H1 (cell line): ENCODE measurements at regions not wholly inside any gene's neighbourhood (a gene's known extent, or its start where the extent isn't known, plus 50 kb on each side); places are given as distances from the start of the nearest gene placed in this dataset.

Source experiments
- CTCF ChIA-PET: fragments of 300-600 bp; sonication (Branson Sonifier 250); formaldehyde crosslinking; loops from one replicate; lab custom pipeline; 2021; ENCODE audit not compliant: partially characterized antibody; lab: Charles Lee
- POLR2A ChIA-PET: fragments of 300-600 bp; sonication (Branson Sonifier 250); formaldehyde crosslinking; loops from one replicate; lab custom pipeline; 2021; ENCODE audit warnings: inconsistent platforms; ENCODE audit not compliant: partially characterized antibody; lab: Charles Lee
- DNase-seq, 2 experiments: peaks; one replicate each; pipeline versions ENCODE4 v3.0.0 to v3.0.0-alpha.2; 2010 to 2022; ENCODE audit warnings: low spot score in 2 of 2, low read depth in 1 of 2, mixed read lengths in 1 of 2
- FAIRE-seq: peaks from 2 replicates; lab custom pipeline; 2011; peaks lifted over from hg19 to GRCh38; lab: Jason Lieb, UNC
- H2AFZ ChIP-seq: 2 replicates; pipeline ENCODE4 v1.8.1; 2012; ENCODE audit warnings: low read length, inconsistent platforms
- H2AK5ac ChIP-seq: 2 replicates; pipeline ENCODE4 v1.6.1; 2013; ENCODE audit warnings: low read depth, low read length
- H2BK120ac ChIP-seq: replicated peaks from 2 replicates; pipeline ENCODE3; 2013; ENCODE audit warnings: low read depth, low read length, inconsistent platforms
- H2BK12ac ChIP-seq: 2 replicates; pipeline ENCODE4 v1.6.1; 2013; ENCODE audit warnings: low read depth, low read length
- H2BK15ac ChIP-seq: 2 replicates; pipeline ENCODE4 v1.6.1; 2013; ENCODE audit warnings: low read length
- H2BK20ac ChIP-seq: 2 replicates; pipeline ENCODE4 v1.6.1; 2013; ENCODE audit warnings: low read length
- H2BK5ac ChIP-seq: 2 replicates; pipeline ENCODE4 v1.6.1; 2013; ENCODE audit warnings: low read depth, low read length
- H3K14ac ChIP-seq: 2 replicates; pipeline ENCODE4 v1.6.1; 2013; ENCODE audit warnings: inconsistent platforms; ENCODE audit not compliant: insufficient read length
- H3K18ac ChIP-seq: 2 replicates; pipeline ENCODE4 v1.6.1; 2013; ENCODE audit warnings: low read length; ENCODE audit errors: extremely low read depth
- H3K23ac ChIP-seq: 2 replicates; pipeline ENCODE4 v1.6.1; 2013; ENCODE audit warnings: inconsistent platforms; ENCODE audit not compliant: insufficient read length
- H3K23me2 ChIP-seq: 2 replicates; pipeline ENCODE4 v1.6.1; 2013; ENCODE audit warnings: low read depth, low read length
- H3K27ac ChIP-seq: 2 replicates; pipeline ENCODE4 v1.6.1; 2011; ENCODE audit warnings: low read depth, low read length, inconsistent platforms
- H3K27me3 ChIP-seq, 4 experiments: replicated peaks in 1 of 4; 1 replicate in 1 of 4; 2 replicates in 3 of 4; pipeline versions ENCODE4 v1.6.1 to v1.8.1; 2011 to 2013; ENCODE audit warnings: low read length in 3 of 4, mild to moderate bottlenecking in 3 of 4, inconsistent platforms in 2 of 4, mixed read lengths in 2 of 4, moderate library complexity in 1 of 4; ENCODE audit not compliant: control insufficient read depth in 3 of 4, insufficient read depth in 3 of 4; ENCODE audit errors: extremely low read depth in 1 of 4
- H3K36me3 ChIP-seq, 4 experiments: 2 replicates each; pipeline versions ENCODE4 v1.6.1 to v1.8.1; 2011 to 2013; ENCODE audit warnings: mild to moderate bottlenecking in 4 of 4, low read length in 3 of 4, moderate library complexity in 2 of 4, control low read depth in 1 of 4, inconsistent platforms in 1 of 4; ENCODE audit not compliant: insufficient read depth in 4 of 4, control insufficient read depth in 2 of 4
- H3K4ac ChIP-seq: replicated peaks from 2 replicates; pipeline ENCODE3; 2013; ENCODE audit warnings: low read length, low read depth, mixed read lengths, inconsistent platforms; ENCODE audit not compliant: insufficient read length
- H3K4me1 ChIP-seq, 4 experiments: replicated peaks in 1 of 4; 1 replicate in 1 of 4; 2 replicates in 3 of 4; pipeline versions ENCODE4 v1.6.1 to v1.8.1; 2011 to 2013; ENCODE audit warnings: low read length in 3 of 4, inconsistent platforms in 2 of 4, mixed read lengths in 1 of 4; ENCODE audit not compliant: insufficient read depth in 4 of 4, control insufficient read depth in 3 of 4
- H3K4me2 ChIP-seq, 2 experiments: 2 replicates each; pipeline versions ENCODE4 v1.6.1 to v1.8.1; 2011 to 2013; ENCODE audit warnings: low read depth in 2 of 2, low read length in 2 of 2, control low read depth in 1 of 2, inconsistent platforms in 1 of 2, mild to moderate bottlenecking in 1 of 2; ENCODE audit not compliant: insufficient read depth in 1 of 2
- H3K4me3 ChIP-seq, 4 experiments: fragments of 200-600, 300-600 bp in 1 of 4; sonication (generic), shearing (Covaris generic), sonication (Bioruptor Twin) in 1 of 4; 2 replicates each; pipeline versions ENCODE4 v1.5.1 to v1.8.1; 2011 to 2016; ENCODE audit warnings: low read length in 4 of 4, low read depth in 3 of 4, control low read depth in 2 of 4, inconsistent platforms in 2 of 4, mild to moderate bottlenecking in 2 of 4, mixed read lengths in 1 of 4, moderate library complexity in 1 of 4; ENCODE audit not compliant: insufficient read depth in 2 of 4; ENCODE audit errors: extremely low read depth in 1 of 4
- H3K56ac ChIP-seq: replicated peaks from 2 replicates; pipeline ENCODE3; 2013; ENCODE audit warnings: low read depth, mild to moderate bottlenecking, mixed read lengths, low read length, inconsistent platforms; ENCODE audit not compliant: insufficient read length
- H3K79me1 ChIP-seq: 2 replicates; pipeline ENCODE4 v1.6.1; 2013; ENCODE audit warnings: low read depth, low read length, control low read depth
- H3K79me2 ChIP-seq, 2 experiments: 2 replicates each; pipeline versions ENCODE4 v1.6.1 to v1.8.1; 2012 to 2013; ENCODE audit warnings: low read length in 2 of 2, mild to moderate bottlenecking in 2 of 2, inconsistent platforms in 1 of 2; ENCODE audit not compliant: insufficient read depth in 2 of 2, control insufficient read depth in 1 of 2
- H3K9ac ChIP-seq, 4 experiments: replicated peaks in 1 of 4; 1 replicate in 1 of 4; 2 replicates in 3 of 4; pipeline versions ENCODE4 v1.6.1 to v1.8.1; 2011 to 2013; ENCODE audit warnings: low read depth in 3 of 4, low read length in 3 of 4, control low read depth in 2 of 4, mild to moderate bottlenecking in 2 of 4, moderate library complexity in 2 of 4, inconsistent platforms in 1 of 4; ENCODE audit errors: extremely low read depth in 1 of 4
- H3K9me3 ChIP-seq, 2 experiments: 2 replicates each; pipeline versions ENCODE4 v1.6.1 to v1.8.1; 2012 to 2013; ENCODE audit warnings: mild to moderate bottlenecking in 2 of 2, moderate library complexity in 2 of 2, control low read depth in 1 of 2, inconsistent platforms in 1 of 2, low read depth in 1 of 2, low read length in 1 of 2, mixed read lengths in 1 of 2; ENCODE audit not compliant: insufficient read depth in 2 of 2
- H4K20me1 ChIP-seq, 2 experiments: replicated peaks in 1 of 2; 2 replicates each; pipeline versions ENCODE3 to v1.8.1; 2011 to 2013; ENCODE audit warnings: inconsistent platforms in 2 of 2, low read length in 2 of 2, mild to moderate bottlenecking in 1 of 2; ENCODE audit not compliant: insufficient read depth in 2 of 2, control insufficient read depth in 1 of 2
- H4K5ac ChIP-seq: 2 replicates; pipeline ENCODE4 v1.6.1; 2013; ENCODE audit warnings: low read length, low read depth, mixed read lengths, inconsistent platforms; ENCODE audit not compliant: insufficient read length
- H4K8ac ChIP-seq: 2 replicates; pipeline ENCODE4 v1.8.0; 2013; ENCODE audit warnings: mild to moderate bottlenecking, moderate library complexity, low read length, inconsistent platforms; ENCODE audit not compliant: insufficient read depth; ENCODE audit errors: extremely low read depth
- H4K91ac ChIP-seq: replicated peaks from 2 replicates; pipeline ENCODE3; 2013; ENCODE audit warnings: low read length, mixed read lengths, inconsistent platforms; ENCODE audit not compliant: insufficient read length
- ASH2L ChIP-seq: fragments of 200-600, 300-600 bp; sonication (generic); IDR thresholded peaks from one replicate; pipeline ENCODE4 v1.7.1; 2017; ENCODE audit warnings: low read length
- BACH1 ChIP-seq: IDR thresholded peaks from 2 replicates; pipeline ENCODE4 v1.6.1; 2012; ENCODE audit warnings: low read length, improper control_type of control experiment
- CHD1 ChIP-seq: IDR thresholded peaks from 2 replicates; pipeline ENCODE4 v1.6.1; 2012; ENCODE audit warnings: low read depth, low read length, improper control_type of control experiment
- CREB1 ChIP-seq: IDR thresholded peaks from 2 replicates; pipeline ENCODE4 v1.6.1; 2012; ENCODE audit warnings: inconsistent platforms
- EGR1 ChIP-seq: IDR thresholded peaks from 2 replicates; pipeline ENCODE4 v1.6.1; 2011; ENCODE audit warnings: low read depth, low read length, borderline replicate concordance
- GTF2F1 ChIP-seq: IDR thresholded peaks from 2 replicates; pipeline ENCODE4 v1.6.1; 2012; ENCODE audit warnings: low read depth, low read length, improper control_type of control experiment, borderline replicate concordance
- KDM4A ChIP-seq: IDR thresholded peaks from one replicate; pipeline ENCODE4 v1.7.1; 2012; ENCODE audit warnings: low read depth, mild to moderate bottlenecking, moderate library complexity, low read length, inconsistent platforms; ENCODE audit not compliant: severe bottlenecking
- MAFK ChIP-seq: IDR thresholded peaks from 2 replicates; pipeline ENCODE4 v1.6.1; 2012; ENCODE audit warnings: low read depth, mild to moderate bottlenecking, improper control_type of control experiment, low read length
- NRF1 ChIP-seq: IDR thresholded peaks from 2 replicates; pipeline ENCODE4 v1.6.1; 2011; ENCODE audit warnings: mild to moderate bottlenecking, low read depth, low read length, improper control_type of control experiment
- POLR2AphosphoS5 ChIP-seq: IDR thresholded peaks from 2 replicates; pipeline ENCODE4 v1.6.1; 2011; ENCODE audit warnings: low read depth, low read length
- RBBP5 ChIP-seq: IDR thresholded peaks from 2 replicates; pipeline ENCODE4 v1.7.1; 2012; ENCODE audit warnings: low read depth, mild to moderate bottlenecking, inconsistent platforms, low read length, moderate library complexity, borderline replicate concordance
- RNF2 ChIP-seq: fragments of 200-900, 300-1000 bp; sonication (generic); IDR thresholded peaks from 2 replicates; pipeline ENCODE4 v1.7.1; 2016; ENCODE audit warnings: borderline replicate concordance, low read depth, mild to moderate bottlenecking, antibody characterized with exemption, low read length; ENCODE audit not compliant: poor library complexity, severe bottlenecking; ENCODE audit errors: missing control alignments
- SIN3A ChIP-seq, 2 experiments: IDR thresholded peaks in 1 of 2; conservative IDR thresholded peaks in 1 of 2; 2 replicates each; pipeline ENCODE4 v1.6.1; 2011 to 2012; ENCODE audit warnings: low read length in 2 of 2, improper control_type of control experiment in 1 of 2, low read depth in 1 of 2, mild to moderate bottlenecking in 1 of 2
- SP2 ChIP-seq: IDR thresholded peaks from 2 replicates; pipeline ENCODE4 v1.6.1; 2012; ENCODE audit warnings: mild to moderate bottlenecking, low read length, inconsistent platforms
- USF2 ChIP-seq: IDR thresholded peaks from 2 replicates; pipeline ENCODE4 v1.6.1; 2011; ENCODE audit warnings: low read length, improper control_type of control experiment
- WGBS, 2 experiments: shearing (Covaris generic) in 1 of 2; methylation state at CpG; one replicate each; pipeline versions ENCODE4 v1.1.6 to v1.1.7; 2013 to 2015; ENCODE audit warnings: low lambda C conversion rate in 2 of 2, mixed read lengths in 2 of 2, inconsistent platforms in 1 of 2, low coverage in 1 of 2, missing lambda C conversion rate in 1 of 2; ENCODE audit not compliant: insufficient replicate concordance in 2 of 2, insufficient coverage in 1 of 2, insufficient read length in 1 of 2; ENCODE audit errors: extremely low coverage in 1 of 2, missing lambda C conversion rate in 1 of 2; 5-methylcytosine and 5-hydroxymethylcytosine counted together

GRCh38 chr7:153832160-153832559 is 220.0 kb upstream of the DPP6 start:
- DNase-seq (no peak), FAIRE-seq (no peak)
- no peaks in the 10 kb centered on the region for H3K79me2 ChIP-seq
- H2BK15ac ChIP-seq: no peak overlapping the region
- no peaks in the 10 kb centered on the region for H3K23me2 ChIP-seq
- WGBS, 2 experiments: 79% methylated on average over 4 of the region's 4 CpGs; no CpG with 5 or more reads in 1 of the 2 experiments
- no peaks in the 10 kb centered on the region for H3K27me3 ChIP-seq
- no peaks in the 10 kb centered on the region for H3K79me1 ChIP-seq
- no peak overlapping the region for H3K4ac ChIP-seq
- H3K4me2 ChIP-seq: no peak overlapping the region
- H3K9ac ChIP-seq: no peak overlapping the region
- no peak overlapping the region for H4K91ac ChIP-seq
- H4K8ac ChIP-seq: no peak overlapping the region
- CTCF ChIA-PET: no interaction called here
- H2BK12ac ChIP-seq: no peak overlapping the region
- H2BK5ac ChIP-seq: no peak overlapping the region
- H3K23ac ChIP-seq: no peak overlapping the region
- no peak overlapping the region for H2BK20ac ChIP-seq
- POLR2A ChIA-PET: no interaction called here
- H3K36me3 ChIP-seq: no peaks in the 10 kb centered on the region
- H2AK5ac ChIP-seq: no peak overlapping the region
- no peaks in the 10 kb centered on the region for H4K20me1 ChIP-seq
- no peaks in the 10 kb centered on the region for H3K4me1 ChIP-seq
- no peak overlapping the region for H3K56ac ChIP-seq
- no peak overlapping the region for H3K14ac ChIP-seq
- no peak overlapping the region for H3K27ac ChIP-seq
- H3K18ac ChIP-seq: no peak overlapping the region
- H2BK120ac ChIP-seq: no peak overlapping the region
- no peak overlapping the region for H2AFZ ChIP-seq
- H4K5ac ChIP-seq: no peak overlapping the region
- H3K9me3 ChIP-seq: peaks cover 7 to 56% of the 10 kb centered on the region in 2 experiments; a peak in 3 of 4 replicates
- no peak overlapping the region for H3K4me3 ChIP-seq
- TF ChIP-seq POLR2AphosphoS5: no peak
- TF ChIP-seq MAFK: no peak
- no peak for TF ChIP-seq SIN3A (conservative IDR thresholded peaks at IDR 0.05 in 1 of 2, IDR thresholded peaks at IDR 0.05 in 1 of 2; ENCODE audit: low read depth in 1 of 2, low read length in 2 of 2)
- no peak for TF ChIP-seq NRF1
- TF ChIP-seq ASH2L: no peak
- TF ChIP-seq GTF2F1: no peak
- TF ChIP-seq SP2: no peak
- no peak for TF ChIP-seq KDM4A
- no peak for TF ChIP-seq CREB1
- TF ChIP-seq RBBP5: no peak
- TF ChIP-seq RNF2: no peak
- TF ChIP-seq USF2: no peak
- no peak for TF ChIP-seq EGR1
- no peak for TF ChIP-seq BACH1
- no peak for TF ChIP-seq CHD1
